ENCODE measurements at regions not wholly inside any gene's neighbourhood (a gene's known extent, or its start where the extent isn't known, plus 50 kb on each side); places are given as distances from the start of the nearest gene placed in this dataset.

DNA sequence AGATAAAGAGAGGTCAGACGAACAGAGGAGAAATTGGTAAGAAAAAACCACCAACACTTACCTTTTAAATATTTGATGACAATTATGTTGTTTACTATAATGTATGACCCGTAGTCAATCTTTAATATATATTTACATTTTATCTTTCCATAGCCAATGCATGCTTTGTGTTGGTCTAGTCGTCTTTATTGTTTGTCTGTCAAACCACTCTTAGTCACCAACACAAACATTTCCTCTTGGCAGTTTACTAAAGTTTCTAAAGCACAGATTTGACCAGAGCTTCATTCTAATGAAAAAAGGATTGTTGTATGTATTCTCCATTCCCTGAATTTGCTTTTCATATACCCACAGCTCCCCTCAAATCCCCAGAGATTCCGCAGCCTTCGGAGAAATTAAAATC lies 784.7 kb upstream of the PIK3C3 start:
- no peak overlapping the region for H2AFZ ChIP-seq (ENCODE audit: low read length)
- no peak overlapping the region for H4K91ac ChIP-seq (ENCODE audit: low read depth, low read length, poor library complexity)
- no peaks in the 10 kb centered on the region for H3K27me3 ChIP-seq (ENCODE audit: control insufficient read depth in 3 of 3, insufficient read depth in 3 of 3, low read depth in 1 of 3, low read length in 3 of 3)
- H2BK5ac ChIP-seq (ENCODE audit: low read length): no peak overlapping the region
- DNase-seq (ENCODE audit: low spot score): no peak
- no peak overlapping the region for H3K4me3 ChIP-seq (ENCODE audit: low read length in 2 of 2)
- no peak overlapping the region for H3K27ac ChIP-seq (replicated peaks; ENCODE audit: low read length)
- H3K36me3 ChIP-seq (replicated peaks in 1 of 2; ENCODE audit: control insufficient read depth in 2 of 2, insufficient read depth in 2 of 2, low read length in 2 of 2): no peaks in the 10 kb centered on the region
- no peak overlapping the region for H2BK120ac ChIP-seq (ENCODE audit: low read depth, low read length)
- no peaks in the 10 kb centered on the region for H3K4me1 ChIP-seq (ENCODE audit: control insufficient read depth in 2 of 2, insufficient read depth in 1 of 2, low read depth in 1 of 2, low read length in 2 of 2)
- H3K4me2 ChIP-seq (ENCODE audit: insufficient read depth, low read length, poor library complexity, severe bottlenecking): no peak overlapping the region
- no peak overlapping the region for H3K4ac ChIP-seq (ENCODE audit: low read length)
- H2BK12ac ChIP-seq (ENCODE audit: low read length): no peak overlapping the region
- no peaks in the 10 kb centered on the region for H3K79me1 ChIP-seq (ENCODE audit: low read depth, low read length)
- no peak overlapping the region for H3K9ac ChIP-seq (ENCODE audit: low read depth, low read length, poor library complexity)
- H4K8ac ChIP-seq (ENCODE audit: low read depth, low read length): no peak overlapping the region
- H2AK5ac ChIP-seq (ENCODE audit: low read depth, low read length): no peak overlapping the region
- no peak overlapping the region for H3K18ac ChIP-seq (ENCODE audit: low read length)
- no peak overlapping the region for H3K23ac ChIP-seq (ENCODE audit: low read depth, low read length, poor library complexity)
- WGBS, 2 donors (ENCODE audit: extremely low coverage in 2 of 2, insufficient read length in 2 of 2, insufficient replicate concordance in 1 of 2): no CpG with 5 or more reads among the region's 5 CpGs
- no peaks in the 10 kb centered on the region for H3K9me3 ChIP-seq (replicated peaks in 1 of 2; ENCODE audit: control insufficient read depth in 2 of 2, insufficient read depth in 1 of 2, low read depth in 1 of 2, low read length in 2 of 2)
- H2BK15ac ChIP-seq (ENCODE audit: low read length): no peak overlapping the region
- no peak overlapping the region for H3K14ac ChIP-seq (ENCODE audit: low read length)

DNA sequence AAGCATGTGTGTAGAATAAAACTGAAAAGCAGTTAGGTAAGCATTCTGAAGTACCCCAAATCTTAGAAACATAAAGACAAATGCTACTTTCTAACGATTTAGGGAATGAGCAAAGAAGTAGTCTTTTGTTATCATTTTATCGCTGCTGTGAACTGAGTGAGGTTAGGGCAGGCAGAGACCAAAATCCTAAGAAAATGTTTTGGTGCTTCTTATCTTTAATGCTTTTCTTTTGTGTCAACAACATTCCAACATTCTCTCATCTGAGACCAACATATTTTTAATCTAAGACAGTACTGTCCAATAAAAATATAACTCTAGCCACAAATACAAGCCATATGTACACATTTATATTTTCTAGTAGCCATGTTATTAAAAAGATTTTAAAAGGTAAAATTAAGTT lies 789.4 kb upstream of the PIK3C3 start:
- no peak overlapping the region for H4K8ac ChIP-seq (ENCODE audit: low read depth, low read length)
- H3K14ac ChIP-seq (ENCODE audit: low read length): no peak overlapping the region
- no peaks in the 10 kb centered on the region for H3K79me1 ChIP-seq (ENCODE audit: low read depth, low read length)
- no peak overlapping the region for H3K4me2 ChIP-seq (ENCODE audit: insufficient read depth, low read length, poor library complexity, severe bottlenecking)
- DNase-seq (ENCODE audit: low spot score): no peak
- no CpG with 5 or more reads among the region's 2 CpGs for WGBS, 2 donors (ENCODE audit: extremely low coverage in 2 of 2, insufficient read length in 2 of 2, insufficient replicate concordance in 1 of 2)
- H3K18ac ChIP-seq (ENCODE audit: low read length): no peak overlapping the region
- H2BK15ac ChIP-seq (ENCODE audit: low read length): no peak overlapping the region
- no peak overlapping the region for H3K4ac ChIP-seq (ENCODE audit: low read length)
- H3K27ac ChIP-seq (replicated peaks; ENCODE audit: low read length): no peak overlapping the region
- H4K91ac ChIP-seq (ENCODE audit: low read depth, low read length, poor library complexity): no peak overlapping the region
- no peak overlapping the region for H2BK12ac ChIP-seq (ENCODE audit: low read length)
- no peak overlapping the region for H2BK120ac ChIP-seq (ENCODE audit: low read depth, low read length)
- no peak overlapping the region for H3K4me3 ChIP-seq (ENCODE audit: low read length in 2 of 2)
- no peaks in the 10 kb centered on the region for H3K27me3 ChIP-seq (ENCODE audit: control insufficient read depth in 3 of 3, insufficient read depth in 3 of 3, low read depth in 1 of 3, low read length in 3 of 3)
- H3K4me1 ChIP-seq (ENCODE audit: control insufficient read depth in 2 of 2, insufficient read depth in 1 of 2, low read depth in 1 of 2, low read length in 2 of 2): peaks cover 1 to 3% of the 10 kb centered on the region in 2 donors
- no peak overlapping the region for H2AK5ac ChIP-seq (ENCODE audit: low read depth, low read length)
- no peak overlapping the region for H2AFZ ChIP-seq (ENCODE audit: low read length)
- H2BK5ac ChIP-seq (ENCODE audit: low read length): no peak overlapping the region
- no peak overlapping the region for H3K23ac ChIP-seq (ENCODE audit: low read depth, low read length, poor library complexity)
- H3K9ac ChIP-seq (ENCODE audit: low read depth, low read length, poor library complexity): no peak overlapping the region
- no peaks in the 10 kb centered on the region for H3K36me3 ChIP-seq (replicated peaks in 1 of 2; ENCODE audit: control insufficient read depth in 2 of 2, insufficient read depth in 2 of 2, low read length in 2 of 2)
- no peaks in the 10 kb centered on the region for H3K9me3 ChIP-seq (replicated peaks in 1 of 2; ENCODE audit: control insufficient read depth in 2 of 2, insufficient read depth in 1 of 2, low read depth in 1 of 2, low read length in 2 of 2)

DNA sequence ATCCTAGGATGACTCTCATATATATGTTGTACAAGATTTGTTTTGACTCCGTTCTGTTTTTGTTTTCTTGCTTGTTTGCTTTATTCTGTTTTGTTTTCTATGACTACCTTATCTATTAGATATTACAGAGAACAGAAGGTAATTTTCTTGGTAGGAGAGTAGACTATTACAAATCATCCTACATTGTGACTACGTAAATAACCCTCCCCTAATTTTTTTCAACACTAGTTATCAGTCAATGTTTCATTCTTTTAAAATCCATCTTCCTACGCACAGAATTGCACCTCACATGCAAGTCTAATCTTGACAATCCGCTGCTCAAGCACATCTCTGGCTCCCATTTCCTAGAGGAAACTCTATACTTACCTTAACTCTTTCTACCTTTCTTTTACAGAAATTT lies 792.3 kb upstream of the PIK3C3 start:
- no peak overlapping the region for H3K4ac ChIP-seq (ENCODE audit: low read length)
- H3K14ac ChIP-seq (ENCODE audit: low read length): no peak overlapping the region
- no CpG with 5 or more reads among the region's 4 CpGs for WGBS, 2 donors (ENCODE audit: extremely low coverage in 2 of 2, insufficient read length in 2 of 2, insufficient replicate concordance in 1 of 2)
- no peaks in the 10 kb centered on the region for H3K36me3 ChIP-seq (replicated peaks in 1 of 2; ENCODE audit: control insufficient read depth in 2 of 2, insufficient read depth in 2 of 2, low read length in 2 of 2)
- no peak overlapping the region for H4K91ac ChIP-seq (ENCODE audit: low read depth, low read length, poor library complexity)
- H2BK120ac ChIP-seq (ENCODE audit: low read depth, low read length): no peak overlapping the region
- no peaks in the 10 kb centered on the region for H3K27me3 ChIP-seq (ENCODE audit: control insufficient read depth in 3 of 3, insufficient read depth in 3 of 3, low read depth in 1 of 3, low read length in 3 of 3)
- no peak overlapping the region for H3K23ac ChIP-seq (ENCODE audit: low read depth, low read length, poor library complexity)
- no peak overlapping the region for H2BK5ac ChIP-seq (ENCODE audit: low read length)
- no peaks in the 10 kb centered on the region for H3K9me3 ChIP-seq (replicated peaks in 1 of 2; ENCODE audit: control insufficient read depth in 2 of 2, insufficient read depth in 1 of 2, low read depth in 1 of 2, low read length in 2 of 2)
- no peak overlapping the region for H2AFZ ChIP-seq (ENCODE audit: low read length)
- no peak overlapping the region for H3K4me3 ChIP-seq (ENCODE audit: low read length in 2 of 2)
- no peak overlapping the region for H3K9ac ChIP-seq (ENCODE audit: low read depth, low read length, poor library complexity)
- no peak overlapping the region for H3K27ac ChIP-seq (replicated peaks; ENCODE audit: low read length)
- no peak overlapping the region for H4K8ac ChIP-seq (ENCODE audit: low read depth, low read length)
- H3K4me2 ChIP-seq (ENCODE audit: insufficient read depth, low read length, poor library complexity, severe bottlenecking): no peak overlapping the region
- no peak overlapping the region for H2BK12ac ChIP-seq (ENCODE audit: low read length)
- no peak for DNase-seq (ENCODE audit: low spot score)
- no peak overlapping the region for H2AK5ac ChIP-seq (ENCODE audit: low read depth, low read length)
- no peak overlapping the region for H2BK15ac ChIP-seq (ENCODE audit: low read length)
- no peaks in the 10 kb centered on the region for H3K79me1 ChIP-seq (ENCODE audit: low read depth, low read length)
- H3K18ac ChIP-seq (ENCODE audit: low read length): no peak overlapping the region
- peaks cover 1 to 3% of the 10 kb centered on the region in 2 donors for H3K4me1 ChIP-seq (ENCODE audit: control insufficient read depth in 2 of 2, insufficient read depth in 1 of 2, low read depth in 1 of 2, low read length in 2 of 2)

DNA sequence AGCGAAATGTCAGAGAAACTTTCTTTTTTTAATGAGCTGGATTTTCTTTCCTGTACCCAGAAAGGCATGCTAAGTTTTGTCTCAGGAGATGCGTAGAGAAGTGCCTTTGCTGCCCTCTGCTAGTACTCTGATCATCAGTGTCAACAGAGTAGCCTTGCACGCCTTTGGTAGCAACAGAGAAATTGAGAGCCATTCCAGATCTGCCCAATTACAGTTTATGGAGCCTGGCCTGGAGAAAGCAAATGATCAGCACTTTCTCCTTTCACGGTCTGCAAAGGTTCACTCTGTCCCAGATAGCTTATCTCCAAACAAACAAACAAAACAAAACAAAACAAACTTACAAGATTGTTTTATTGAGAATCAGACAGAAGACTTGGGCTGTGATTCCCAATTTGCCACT lies 792.8 kb upstream of the PIK3C3 start:
- Histone ChIP-seq H4K91ac (ENCODE audit: low read depth, low read length, poor library complexity) (no peak overlapping the region), H3K4ac (ENCODE audit: low read length) (no peak overlapping the region), H3K18ac (ENCODE audit: low read length) (no peak overlapping the region), H3K14ac (ENCODE audit: low read length) (no peak overlapping the region), H2BK12ac (ENCODE audit: low read length) (no peak overlapping the region), H3K4me3 (ENCODE audit: low read length in 2 of 2) (no peak overlapping the region), H3K23ac (ENCODE audit: low read depth, low read length, poor library complexity) (no peak overlapping the region), H2BK5ac (ENCODE audit: low read length) (no peak overlapping the region), H2BK120ac (ENCODE audit: low read depth, low read length) (no peak overlapping the region), H3K4me2 (ENCODE audit: insufficient read depth, low read length, poor library complexity, severe bottlenecking) (no peak overlapping the region), H3K4me1 (ENCODE audit: control insufficient read depth in 2 of 2, insufficient read depth in 1 of 2, low read depth in 1 of 2, low read length in 2 of 2) (peaks cover 1 to 3% of the 10 kb centered on the region in 2 donors), H2AFZ (ENCODE audit: low read length) (no peak overlapping the region), H3K79me1 (ENCODE audit: low read depth, low read length) (no peaks in the 10 kb centered on the region), H2BK15ac (ENCODE audit: low read length) (no peak overlapping the region), H3K27ac (replicated peaks; ENCODE audit: low read length) (no peak overlapping the region), H3K36me3 (replicated peaks in 1 of 2; ENCODE audit: control insufficient read depth in 2 of 2, insufficient read depth in 2 of 2, low read length in 2 of 2) (no peaks in the 10 kb centered on the region), H4K8ac (ENCODE audit: low read depth, low read length) (no peak overlapping the region), H3K9me3 (replicated peaks in 1 of 2; ENCODE audit: control insufficient read depth in 2 of 2, insufficient read depth in 1 of 2, low read depth in 1 of 2, low read length in 2 of 2) (no peaks in the 10 kb centered on the region), H3K27me3 (ENCODE audit: control insufficient read depth in 3 of 3, insufficient read depth in 3 of 3, low read depth in 1 of 3, low read length in 3 of 3) (no peaks in the 10 kb centered on the region), H3K9ac (ENCODE audit: low read depth, low read length, poor library complexity) (no peak overlapping the region), H2AK5ac (ENCODE audit: low read depth, low read length) (no peak overlapping the region)
- no CpG with 5 or more reads among the region's 4 CpGs for WGBS, 2 donors (ENCODE audit: extremely low coverage in 2 of 2, insufficient read length in 2 of 2, insufficient replicate concordance in 1 of 2)
- no peak for DNase-seq (ENCODE audit: low spot score)

Measured in neuronal stem cell (in vitro differentiated cells).